Panc1 (cell line): ENCODE measurements at regions not wholly inside any gene's neighbourhood (a gene's known extent, or its start where the extent isn't known, plus 50 kb on each side); places are given as distances from the start of the nearest gene placed in this dataset.

Experiments used
- POLR2AphosphoS5 ChIP-seq: IDR thresholded peaks from 2 replicates; pipeline ENCODE4 v1.6.1; 2012; ENCODE audit warnings: mild to moderate bottlenecking, low read depth, low read length, moderate library complexity
- SIN3A ChIP-seq: IDR thresholded peaks from 2 replicates; pipeline ENCODE4 v1.6.1; 2012; ENCODE audit warnings: low read depth, mild to moderate bottlenecking, low read length, moderate library complexity, borderline replicate concordance; ENCODE audit not compliant: insufficient read depth
- TF ChIP-seq, protein P1 (sequence below): fragments of 450-650 bp; IDR thresholded peaks from 2 replicates; pipeline ENCODE4 v1.5.1; 2017; ENCODE audit warnings: mild to moderate bottlenecking
- TF ChIP-seq, protein P2 (sequence below), 2 experiments: IDR thresholded peaks; 2 replicates each; pipeline ENCODE4 v1.6.1; 2011 to 2012; ENCODE audit warnings: low read depth in 2 of 2, control low read depth in 1 of 2, low read length in 1 of 2, mild to moderate bottlenecking in 1 of 2, moderate library complexity in 1 of 2; ENCODE audit not compliant: insufficient read depth in 1 of 2

DNA sequence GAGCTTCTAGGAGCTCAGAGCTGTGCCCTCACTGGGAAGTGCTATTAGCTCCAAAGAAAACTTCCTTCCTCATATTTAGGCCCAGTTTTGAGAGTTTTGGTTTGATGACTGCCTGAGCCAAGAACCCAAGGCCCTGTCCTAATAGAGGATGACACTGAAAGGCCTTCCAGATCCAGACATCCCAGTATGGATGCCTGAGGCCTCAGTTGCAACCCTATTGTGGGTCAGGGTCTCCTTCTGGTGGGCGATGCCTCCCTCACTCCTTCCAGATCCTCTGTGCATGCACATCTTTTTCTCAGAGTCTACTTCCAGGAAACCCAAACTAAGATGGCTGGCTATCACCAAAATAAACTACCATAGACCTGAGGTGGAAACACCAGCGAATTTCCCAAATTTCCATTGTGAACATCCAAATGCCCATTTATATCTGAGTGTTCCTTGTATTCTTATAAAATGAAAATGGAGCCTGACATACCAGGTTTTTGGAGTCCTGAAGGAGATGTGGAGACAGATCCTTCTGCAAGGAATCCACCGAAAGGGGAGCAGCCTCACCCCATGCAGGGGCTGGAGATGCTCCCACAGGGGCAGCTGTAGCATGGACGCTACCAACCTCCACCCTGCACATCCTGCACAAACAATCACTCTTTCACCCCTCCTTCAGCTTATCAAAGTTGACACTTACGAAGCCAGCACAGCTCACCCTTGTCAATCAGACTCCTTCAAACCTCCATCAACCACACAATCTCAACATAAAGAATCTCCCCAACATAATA is 61.1 kb downstream of the GGTLC2 start:
- TF ChIP-seq, protein P1, sequence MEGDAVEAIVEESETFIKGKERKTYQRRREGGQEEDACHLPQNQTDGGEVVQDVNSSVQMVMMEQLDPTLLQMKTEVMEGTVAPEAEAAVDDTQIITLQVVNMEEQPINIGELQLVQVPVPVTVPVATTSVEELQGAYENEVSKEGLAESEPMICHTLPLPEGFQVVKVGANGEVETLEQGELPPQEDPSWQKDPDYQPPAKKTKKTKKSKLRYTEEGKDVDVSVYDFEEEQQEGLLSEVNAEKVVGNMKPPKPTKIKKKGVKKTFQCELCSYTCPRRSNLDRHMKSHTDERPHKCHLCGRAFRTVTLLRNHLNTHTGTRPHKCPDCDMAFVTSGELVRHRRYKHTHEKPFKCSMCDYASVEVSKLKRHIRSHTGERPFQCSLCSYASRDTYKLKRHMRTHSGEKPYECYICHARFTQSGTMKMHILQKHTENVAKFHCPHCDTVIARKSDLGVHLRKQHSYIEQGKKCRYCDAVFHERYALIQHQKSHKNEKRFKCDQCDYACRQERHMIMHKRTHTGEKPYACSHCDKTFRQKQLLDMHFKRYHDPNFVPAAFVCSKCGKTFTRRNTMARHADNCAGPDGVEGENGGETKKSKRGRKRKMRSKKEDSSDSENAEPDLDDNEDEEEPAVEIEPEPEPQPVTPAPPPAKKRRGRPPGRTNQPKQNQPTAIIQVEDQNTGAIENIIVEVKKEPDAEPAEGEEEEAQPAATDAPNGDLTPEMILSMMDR = no peak
- no peak for TF ChIP-seq SIN3A
- no peak for TF ChIP-seq POLR2AphosphoS5
- TF ChIP-seq, protein P2, sequence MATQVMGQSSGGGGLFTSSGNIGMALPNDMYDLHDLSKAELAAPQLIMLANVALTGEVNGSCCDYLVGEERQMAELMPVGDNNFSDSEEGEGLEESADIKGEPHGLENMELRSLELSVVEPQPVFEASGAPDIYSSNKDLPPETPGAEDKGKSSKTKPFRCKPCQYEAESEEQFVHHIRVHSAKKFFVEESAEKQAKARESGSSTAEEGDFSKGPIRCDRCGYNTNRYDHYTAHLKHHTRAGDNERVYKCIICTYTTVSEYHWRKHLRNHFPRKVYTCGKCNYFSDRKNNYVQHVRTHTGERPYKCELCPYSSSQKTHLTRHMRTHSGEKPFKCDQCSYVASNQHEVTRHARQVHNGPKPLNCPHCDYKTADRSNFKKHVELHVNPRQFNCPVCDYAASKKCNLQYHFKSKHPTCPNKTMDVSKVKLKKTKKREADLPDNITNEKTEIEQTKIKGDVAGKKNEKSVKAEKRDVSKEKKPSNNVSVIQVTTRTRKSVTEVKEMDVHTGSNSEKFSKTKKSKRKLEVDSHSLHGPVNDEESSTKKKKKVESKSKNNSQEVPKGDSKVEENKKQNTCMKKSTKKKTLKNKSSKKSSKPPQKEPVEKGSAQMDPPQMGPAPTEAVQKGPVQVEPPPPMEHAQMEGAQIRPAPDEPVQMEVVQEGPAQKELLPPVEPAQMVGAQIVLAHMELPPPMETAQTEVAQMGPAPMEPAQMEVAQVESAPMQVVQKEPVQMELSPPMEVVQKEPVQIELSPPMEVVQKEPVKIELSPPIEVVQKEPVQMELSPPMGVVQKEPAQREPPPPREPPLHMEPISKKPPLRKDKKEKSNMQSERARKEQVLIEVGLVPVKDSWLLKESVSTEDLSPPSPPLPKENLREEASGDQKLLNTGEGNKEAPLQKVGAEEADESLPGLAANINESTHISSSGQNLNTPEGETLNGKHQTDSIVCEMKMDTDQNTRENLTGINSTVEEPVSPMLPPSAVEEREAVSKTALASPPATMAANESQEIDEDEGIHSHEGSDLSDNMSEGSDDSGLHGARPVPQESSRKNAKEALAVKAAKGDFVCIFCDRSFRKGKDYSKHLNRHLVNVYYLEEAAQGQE (IDR thresholded peaks at IDR 0.05; ENCODE audit: insufficient read depth in 1 of 2, low read depth in 2 of 2, low read length in 1 of 2) = no peak
